Left colon (tissue), 2 donors: ENCODE measurements at regions not wholly inside any gene's neighbourhood (a gene's known extent, or its start where the extent isn't known, plus 50 kb on each side); places are given as distances from the start of the nearest gene placed in this dataset.

ENCODE experiments used
- ATAC-seq: fragments of 200-7000 bp; cut with Tn5 transposase; one replicate; pipeline ENCODE4 v1.9.1; 2020; ENCODE audit warnings: mild to moderate bottlenecking, moderate library complexity
- DNase-seq, 2 donors: peaks; one replicate each; pipeline ENCODE4 v3.0.0-alpha.2; 2020
- intact Hi-C, 2 donors: fragments of 100-400 bp; cut with DNase I in 1 of 2; cut with micrococcal nuclease in 1 of 2; formaldehyde crosslinking; loops; one replicate each; pipeline versions ENCODE4 v1.11.2 to v1.14.0; 2022; cut with DNase I, micrococcal nuclease
- donor health status: DM: no; HTN: no; CAD: no.
- donor health status: DM: yes; HTN: yes; CAD: no.

- intact Hi-C loops: no loop called here
- no peak for ATAC-seq
These were observed 194.8 kb upstream of the FAT1 start for GRCh38 chr4:186918466-186918865.

DNA sequence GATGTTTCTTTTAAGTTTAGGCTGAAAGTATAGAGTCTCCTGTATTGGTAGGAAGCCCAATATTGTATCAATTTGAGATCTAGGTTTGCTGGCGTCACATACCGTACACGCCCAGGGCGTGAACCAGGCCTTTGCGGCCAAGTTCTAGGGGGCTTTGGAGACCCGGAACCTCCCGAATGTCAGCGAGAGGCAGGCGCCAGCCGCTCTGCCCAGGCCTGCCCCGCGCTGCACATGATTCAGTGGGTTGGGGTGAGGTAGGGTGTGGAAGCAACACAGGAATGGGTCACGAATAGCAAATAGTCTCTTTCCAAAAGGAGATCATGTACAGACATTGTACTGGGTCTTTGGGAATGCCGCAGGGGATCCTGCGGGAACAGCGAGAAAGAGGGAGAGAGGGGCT is 195.7 kb upstream of the FAT1 start:
- ATAC-seq (no peak), DNase-seq (no peak)
- intact Hi-C loops: no loop called here

More at GRCh38 chr4:186918466-186918865, 194.8 kb upstream of the FAT1 start:
- no peak for DNase-seq

DNA sequence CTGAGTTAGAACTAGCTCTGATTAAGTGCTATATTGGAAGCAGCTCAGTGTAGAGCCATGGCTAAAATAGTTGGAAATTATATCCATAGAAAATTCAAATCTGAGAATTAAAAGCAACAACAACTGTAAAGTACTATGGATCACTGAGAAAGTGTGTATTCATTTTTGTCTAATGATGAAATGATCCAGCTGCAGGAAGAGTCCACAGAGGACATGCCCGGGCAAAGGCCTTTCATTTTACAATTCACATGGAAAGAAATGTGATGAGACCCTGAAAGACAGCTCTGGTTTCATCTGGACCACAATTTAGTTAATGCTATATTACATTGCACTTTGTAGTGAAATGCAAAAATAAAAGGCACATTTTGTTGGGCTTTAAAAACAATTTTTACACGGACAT is 196.8 kb upstream of the FAT1 start:
- DNase-seq: no peak
- intact Hi-C loops: no loop called here
- ATAC-seq: no peak

GRCh38 chr4:186920992-186921391 is 197.3 kb upstream of the FAT1 start:
- intact Hi-C loops: no loop called here
- ATAC-seq: no peak
- DNase-seq: no peak

DNA sequence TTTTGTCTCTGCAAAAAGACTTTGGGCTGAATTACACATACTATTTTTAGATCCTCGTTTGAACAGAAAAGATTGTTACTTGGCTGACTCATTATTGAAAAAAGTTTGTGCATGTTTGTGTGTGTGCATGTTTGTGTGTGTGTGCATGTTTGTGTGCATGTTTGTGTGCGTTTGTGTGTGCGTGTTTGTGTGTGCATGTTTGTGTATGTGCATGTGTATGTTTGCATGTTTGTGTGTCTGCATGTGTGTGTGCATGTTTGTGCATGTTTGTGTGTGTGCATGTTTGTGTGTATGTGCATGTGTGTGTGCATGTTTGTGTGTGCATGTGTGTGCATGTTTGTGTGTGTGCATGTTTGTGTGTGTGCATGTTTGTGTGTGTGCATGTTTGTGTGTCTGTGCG is 201.1 kb upstream of the FAT1 start:
- ATAC-seq (no peak), DNase-seq (no peak)
- intact Hi-C loops: no loop called here

GRCh38 chr4:186927624-186928023 is 204.0 kb upstream of the FAT1 start:
- intact Hi-C loops: no loop called here
- no peak for DNase-seq
- no peak for ATAC-seq

- intact Hi-C loops: no loop called here
- DNase-seq (no peak), ATAC-seq (no peak)
These were observed 206.4 kb upstream of the FAT1 start for GRCh38 chr4:186930024-186930423.

- ATAC-seq (no peak), DNase-seq (no peak)
- intact Hi-C loops: no loop called here
These were observed 207.9 kb upstream of the FAT1 start for GRCh38 chr4:186931519-186931918.

DNA sequence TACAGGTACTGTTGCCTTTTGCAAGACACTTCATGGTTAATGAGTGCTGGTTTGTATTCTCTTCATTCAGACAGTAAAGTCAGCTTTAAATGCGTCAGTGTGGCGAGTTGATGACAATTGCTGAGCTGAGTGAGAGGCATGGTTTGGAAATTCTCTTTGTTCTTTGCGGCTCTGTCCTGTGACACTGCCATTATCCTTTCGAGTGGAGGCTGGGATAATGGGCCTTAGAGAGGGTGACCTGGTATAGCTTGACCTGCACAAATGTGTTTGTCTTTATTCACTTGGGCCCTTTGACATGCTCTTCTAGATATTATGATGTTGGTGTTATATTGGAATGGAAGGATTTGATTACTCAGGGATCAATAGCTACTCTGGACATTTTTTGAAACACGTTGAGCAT is 208.5 kb upstream of the FAT1 start:
- intact Hi-C loops: no loop called here
- ATAC-seq: no peak
- DNase-seq: no peak

DNA sequence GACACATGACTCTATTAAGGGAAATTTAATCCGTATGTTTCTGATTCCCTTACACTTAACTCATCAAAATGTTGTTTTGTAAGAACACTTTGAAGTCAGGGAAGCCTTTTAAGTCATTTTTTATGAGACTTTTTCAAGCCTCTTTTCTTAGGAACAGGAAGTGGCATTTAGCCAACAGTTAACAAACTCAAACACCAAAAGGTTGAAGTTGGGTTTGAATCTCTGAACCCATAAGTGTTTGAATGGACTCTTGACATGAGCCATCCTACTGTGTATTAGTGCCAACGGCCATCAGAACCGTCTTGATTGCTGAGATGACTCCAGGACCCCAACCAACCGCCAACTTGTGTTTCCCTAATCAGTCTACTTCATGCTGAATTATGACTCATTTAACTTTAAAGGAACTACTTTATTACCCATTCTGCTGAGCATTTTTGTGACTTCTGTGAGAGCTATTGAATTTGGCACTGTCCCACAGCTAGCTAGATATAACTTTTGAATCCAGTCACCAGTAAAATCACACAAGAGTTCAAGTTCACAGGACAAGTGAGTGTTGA is 209.1 kb upstream of the FAT1 start:
- intact Hi-C loops: no loop called here
- ATAC-seq: peak; percentile 17
- no peak for DNase-seq

DNA sequence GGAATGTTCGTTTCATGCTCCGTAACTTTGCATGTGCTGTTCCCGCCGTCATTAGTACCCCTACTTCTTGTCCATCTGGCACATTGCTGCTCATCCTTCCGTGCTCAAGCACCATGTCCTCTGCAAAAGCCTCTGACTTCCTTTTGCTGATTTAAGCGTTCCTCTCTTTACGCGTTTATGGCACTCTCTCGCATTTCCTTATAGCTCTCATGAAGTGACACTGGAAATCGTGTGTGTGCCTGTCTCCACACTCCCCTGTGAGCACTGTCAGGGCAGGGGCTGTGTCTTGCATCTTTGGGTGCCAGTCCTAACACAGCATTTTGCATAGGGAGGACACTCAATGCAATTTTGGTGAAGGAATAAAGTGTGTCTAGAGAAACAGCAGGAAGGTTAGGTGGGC is 210.6 kb upstream of the FAT1 start:
- peak; percentile 33 to 58 for DNase-seq
- ATAC-seq: peak; percentile 73

GRCh38 chr4:186934841-186935443 is 211.3 kb upstream of the FAT1 start:
- no peak for DNase-seq
- ATAC-seq: peak; percentile 60
- intact Hi-C loops: no loop called here

More for the DNA sequence above, 210.6 kb upstream of the FAT1 start:
- intact Hi-C loops: no loop called here

DNA sequence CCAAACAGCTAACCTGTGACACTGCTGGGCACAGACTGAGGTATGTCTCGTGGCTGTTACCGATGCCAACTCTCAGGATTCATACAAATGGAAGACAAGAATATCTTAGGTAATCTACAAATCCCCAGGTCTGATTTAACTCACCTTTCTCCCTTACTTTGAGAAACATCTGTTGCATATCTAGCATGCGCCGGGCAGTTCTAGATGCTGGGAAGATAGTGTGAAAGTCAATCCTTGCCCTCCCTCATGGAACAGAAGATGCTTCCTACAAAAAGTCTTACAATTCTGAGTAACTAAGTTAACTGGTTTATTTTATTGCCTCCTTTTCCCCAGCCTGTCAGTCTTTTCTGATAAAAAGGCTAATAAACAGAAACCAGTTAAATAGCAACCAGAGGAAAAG is 212.2 kb upstream of the FAT1 start:
- intact Hi-C loops: no loop called here
- no peak for DNase-seq
- no peak for ATAC-seq

DNA sequence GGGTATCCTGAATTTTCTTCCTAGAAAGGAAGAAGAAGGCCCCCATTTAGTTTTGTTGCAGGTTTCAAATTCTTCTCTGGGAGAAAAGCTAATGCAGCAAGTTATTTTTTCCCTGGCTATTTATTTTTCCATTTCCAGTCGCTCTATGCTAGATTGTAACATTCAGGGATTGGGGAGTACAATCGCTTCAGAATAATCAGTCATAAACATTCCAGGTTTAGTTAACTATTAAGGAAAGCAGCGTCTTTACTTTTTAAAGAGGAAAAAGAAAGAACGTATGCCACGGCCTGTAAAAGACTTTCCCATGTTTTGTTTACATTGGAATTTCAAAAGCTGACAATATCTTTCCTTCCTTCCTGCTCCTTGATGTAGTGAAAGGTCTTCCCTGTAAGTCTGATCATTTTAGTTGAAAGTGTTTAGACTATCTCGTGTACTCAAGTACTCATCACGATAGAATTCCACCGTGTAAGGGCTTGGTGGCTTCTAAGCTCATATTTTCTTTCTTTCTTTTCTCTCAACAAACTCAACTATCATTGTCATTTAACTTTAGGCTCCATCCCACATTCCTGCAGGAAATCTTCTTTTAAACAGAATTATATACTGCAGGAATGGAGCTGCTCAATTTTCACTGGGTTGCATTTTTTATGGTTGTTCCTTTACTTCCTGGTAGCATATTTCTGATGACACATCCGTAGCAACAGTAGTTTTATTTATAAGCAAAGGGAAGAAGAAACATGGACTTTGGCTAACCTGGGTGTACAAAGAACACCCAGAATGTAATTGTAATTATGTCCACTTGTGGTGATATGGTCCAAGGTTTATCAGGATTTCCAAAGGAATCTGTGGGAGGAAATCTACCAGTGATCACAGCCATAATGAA is 213.1 kb upstream of the FAT1 start:
- peak; percentile 83 for ATAC-seq
- no peak for DNase-seq
- intact Hi-C loops: no loop called here

DNA sequence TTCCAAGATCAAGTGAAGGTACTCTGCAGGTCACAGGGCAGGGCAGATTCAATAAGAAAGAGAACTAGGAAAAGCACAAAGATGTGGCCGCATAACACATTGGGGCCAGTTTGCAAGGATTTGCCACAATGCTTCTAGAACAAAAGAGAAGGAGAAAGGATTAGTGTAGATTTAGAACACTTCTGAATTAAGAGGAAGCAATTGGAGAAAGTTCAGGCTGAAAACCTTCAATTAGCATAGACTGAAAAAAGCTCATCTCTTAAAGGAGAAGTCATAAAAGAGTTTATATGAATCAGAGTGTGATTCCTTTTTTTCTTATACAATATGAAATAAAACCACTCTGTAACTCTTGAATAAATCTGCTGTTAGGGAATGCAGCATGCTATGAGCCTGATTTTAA is 215.6 kb upstream of the FAT1 start:
- DNase-seq: no peak
- no peak for ATAC-seq
- intact Hi-C loops: no loop called here

- intact Hi-C loops: no loop called here
- no peak for ATAC-seq
- DNase-seq: no peak
These were observed 216.1 kb upstream of the FAT1 start for GRCh38 chr4:186939766-186940165.

- intact Hi-C loops: no loop called here
- ATAC-seq: no peak
- DNase-seq: no peak
These were observed 216.8 kb upstream of the FAT1 start for GRCh38 chr4:186940476-186940875.

DNA sequence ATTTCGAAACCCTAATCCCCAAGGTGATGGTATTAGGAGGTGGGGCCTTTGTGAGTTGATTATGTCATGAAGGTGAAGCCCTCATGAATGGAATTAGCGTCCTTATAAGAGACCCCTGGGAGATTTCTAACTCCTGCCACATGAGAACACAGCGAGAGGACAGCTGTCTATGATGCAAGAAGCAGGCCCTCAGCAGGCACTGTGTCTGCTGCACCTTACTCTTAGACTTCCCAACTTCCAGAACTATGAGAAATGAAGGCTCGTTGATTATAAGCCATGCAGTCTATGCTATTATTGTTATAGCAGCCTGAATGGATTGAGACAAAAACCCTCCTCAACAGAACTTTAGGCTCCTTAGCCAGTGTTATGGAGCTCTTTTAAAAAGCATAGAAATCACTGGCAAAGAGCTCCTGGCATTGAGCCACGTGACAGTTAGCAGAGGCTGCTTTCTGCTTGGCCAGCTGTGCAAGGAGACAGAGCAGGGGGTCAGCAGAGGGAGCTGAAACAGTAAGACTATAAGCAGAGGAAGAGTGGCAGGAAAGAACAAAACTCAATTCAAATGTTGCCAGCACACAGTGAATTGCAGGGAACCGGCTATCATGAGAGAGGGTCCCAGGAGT is 219.2 kb upstream of the FAT1 start:
- no peak for ATAC-seq
- DNase-seq: peak in 1 of 2 donors; percentile 58
- intact Hi-C loops: no loop called here

- intact Hi-C loops: no loop called here
- ATAC-seq: peak; percentile 71
- DNase-seq: no peak
These were observed 219.8 kb upstream of the FAT1 start for GRCh38 chr4:186943411-186943810.

DNA sequence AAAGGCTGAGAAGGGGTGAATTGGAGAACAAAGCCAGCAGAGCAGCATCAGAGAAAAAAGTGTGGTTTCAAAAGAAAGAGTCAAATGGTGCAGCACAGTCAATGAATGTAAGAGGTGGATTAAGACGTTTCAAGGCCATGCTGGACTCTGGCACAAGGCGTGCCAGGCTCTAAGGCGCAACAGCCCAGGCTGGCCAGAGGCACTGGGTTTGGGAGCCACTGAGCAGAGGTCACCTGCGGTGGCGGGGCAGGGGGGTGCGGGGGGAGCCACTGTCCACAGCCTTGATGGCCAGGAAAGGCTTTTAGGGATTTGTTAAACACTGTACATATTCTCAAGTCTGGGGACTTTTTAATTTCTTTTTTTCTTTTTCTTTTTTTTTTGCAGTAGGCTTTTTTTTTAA is 222.5 kb upstream of the FAT1 start:
- ATAC-seq (peak; percentile 77), DNase-seq (peak; percentile 50 to 58)
- intact Hi-C loops: no loop called here
